ENCODE measurements at regions not wholly inside any gene's neighbourhood (a gene's known extent, or its start where the extent isn't known, plus 50 kb on each side); places are given as distances from the start of the nearest gene placed in this dataset.

DNA sequence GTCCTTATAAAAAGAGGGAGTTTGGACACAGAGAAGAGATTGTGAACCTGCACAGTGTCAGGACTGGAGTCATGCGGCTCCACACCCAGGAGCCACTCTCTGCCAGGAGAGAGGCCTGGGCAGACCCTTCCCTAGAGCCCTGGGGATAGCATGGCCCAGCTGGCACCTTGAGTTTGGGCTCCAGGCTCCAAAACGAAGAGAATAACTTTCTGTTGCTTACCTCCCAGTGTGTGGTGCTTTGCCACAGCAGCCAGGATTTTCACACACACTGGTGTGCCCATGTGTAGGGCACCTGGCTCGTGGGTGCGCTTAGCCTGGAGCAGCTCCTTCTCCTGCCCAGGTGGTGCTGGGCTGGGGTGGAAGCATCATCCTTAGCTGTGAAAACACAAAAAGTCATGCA, 344.3 kb downstream of the TEX29 start:
- TF ChIP-seq CTCF (conservative IDR thresholded peaks at IDR 0.05; ENCODE audit: low read length) = no peak
- TF ChIP-seq EZH2phosphoT487 (IDR thresholded peaks at IDR 0.05; ENCODE audit: borderline replicate concordance, low read depth, low read length) = no peak
- Histone ChIP-seq H3K4me1 (ENCODE audit: insufficient read depth, low read length, poor library complexity, severe bottlenecking) (no peaks in the 10 kb centered on the region), H4K20me1 (ENCODE audit: insufficient read depth, low read length) (no peaks in the 10 kb centered on the region), H3K79me2 (ENCODE audit: insufficient read depth, low read depth, low read length) (no peaks in the 10 kb centered on the region), H3K36me3 (ENCODE audit: insufficient read depth, low read length) (no peaks in the 10 kb centered on the region), H3K4me3 (ENCODE audit: low read depth, low read length, poor library complexity, severe bottlenecking) (no peak overlapping the region), H3K27ac (ENCODE audit: low read depth, low read length, poor library complexity, severe bottlenecking) (no peak overlapping the region), H3K9me2 (ENCODE audit: insufficient read depth, low read length) (no peaks in the 10 kb centered on the region), H2AFZ (ENCODE audit: low read length) (no peak overlapping the region), H3K9me3 (ENCODE audit: low read length) (no peaks in the 10 kb centered on the region), H3K4me2 (ENCODE audit: low read length) (no peak overlapping the region)
- CTCF ChIA-PET (ENCODE audit: unreplicated experiment) = no interaction called here
- intact Hi-C loops (cut with micrococcal nuclease; ENCODE audit: unreplicated experiment) = no loop called here
- POLR2A ChIA-PET = no interaction called here
- no TSS peak for BruUV-seq (replicated peaks)
- no peak for DNase-seq (ENCODE audit: low spot score)

DNA sequence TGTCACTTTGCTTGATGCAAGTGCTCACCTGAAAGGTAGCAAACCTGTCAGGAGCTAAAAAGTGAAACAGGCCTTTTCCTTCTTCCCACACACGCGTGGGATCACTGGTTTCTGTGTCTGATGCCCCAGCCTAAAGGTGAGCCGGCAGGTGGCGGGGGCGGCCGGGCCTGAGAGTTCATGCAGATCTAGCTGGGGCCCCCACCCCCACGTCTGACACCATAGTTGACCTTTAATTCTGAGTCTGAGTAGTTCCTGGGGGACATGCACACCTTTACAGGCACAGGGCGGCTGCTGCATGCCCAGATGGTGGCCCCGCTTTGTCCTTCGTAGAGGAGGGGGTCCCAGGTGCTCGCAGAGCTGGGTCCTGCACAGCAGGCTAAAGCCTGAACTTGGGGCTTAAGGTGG, 345.3 kb downstream of the TEX29 start:
- no peaks in the 10 kb centered on the region for H3K9me3 ChIP-seq (ENCODE audit: low read length)

More for the DNA sequence above, 345.3 kb downstream of the TEX29 start:
- Histone ChIP-seq H4K20me1 (ENCODE audit: insufficient read depth, low read length) (no peaks in the 10 kb centered on the region), H3K4me2 (ENCODE audit: low read length) (no peak overlapping the region), H3K79me2 (ENCODE audit: insufficient read depth, low read depth, low read length) (no peaks in the 10 kb centered on the region), H3K36me3 (ENCODE audit: insufficient read depth, low read length) (no peaks in the 10 kb centered on the region), H3K27ac (ENCODE audit: low read depth, low read length, poor library complexity, severe bottlenecking) (no peak overlapping the region), H3K4me3 (ENCODE audit: low read depth, low read length, poor library complexity, severe bottlenecking) (no peak overlapping the region), H3K4me1 (ENCODE audit: insufficient read depth, low read length, poor library complexity, severe bottlenecking) (no peaks in the 10 kb centered on the region), H2AFZ (ENCODE audit: low read length) (no peak overlapping the region), H3K9me2 (ENCODE audit: insufficient read depth, low read length) (no peaks in the 10 kb centered on the region)
- TF ChIP-seq CTCF (conservative IDR thresholded peaks at IDR 0.05; ENCODE audit: low read length) (no peak), EZH2phosphoT487 (IDR thresholded peaks at IDR 0.05; ENCODE audit: borderline replicate concordance, low read depth, low read length) (no peak)
- BruUV-seq (replicated peaks) = no TSS peak
- CTCF ChIA-PET (ENCODE audit: unreplicated experiment) = no interaction called here
- DNase-seq (ENCODE audit: low spot score) = no peak
- POLR2A ChIA-PET = no interaction called here
- intact Hi-C loops (cut with micrococcal nuclease; ENCODE audit: unreplicated experiment) = no loop called here
